Vagina (tissue), 2 donors: ENCODE measurements at regions not wholly inside any gene's neighbourhood (a gene's known extent, or its start where the extent isn't known, plus 50 kb on each side); places are given as distances from the start of the nearest gene placed in this dataset.

ENCODE experiments used
- CTCF ChIP-seq, 3 experiments: fragments of 450-650 bp in 2 of 3; fragments of 200-600 bp in 1 of 3; sonication (generic) in 1 of 3; IDR thresholded peaks; one replicate each; pipeline ENCODE4 v1.5.1; 2017 to 2019; ENCODE audit warnings: antibody characterized with exemption in 3 of 3, mild to moderate bottlenecking in 2 of 3, moderate library complexity in 2 of 3
- POLR2A ChIP-seq, 2 donors: fragments of 450-650 bp; IDR thresholded peaks; one replicate each; pipeline ENCODE4 v1.6.1; 2017; ENCODE audit warnings: antibody characterized with exemption in 2 of 2, mild to moderate bottlenecking in 2 of 2, moderate library complexity in 2 of 2

- TF ChIP-seq CTCF (IDR thresholded peaks at IDR 0.05): no peak
- no peak for TF ChIP-seq POLR2A (IDR thresholded peaks at IDR 0.05)
Measured at GRCh38 chr14:48725051-48725734, 861.0 kb downstream of the RPS29 start.
